AG04450 (cell line): ENCODE measurements at regions not wholly inside any gene's neighbourhood (a gene's known extent, or its start where the extent isn't known, plus 50 kb on each side); places are given as distances from the start of the nearest gene placed in this dataset.

Experiments
- CTCF ChIA-PET: fragments of 300-600, 350-600 bp; formaldehyde crosslinking; extraction: SDS; loops from one replicate; lab custom pipeline; 2022; ENCODE audit warnings: antibody characterized with exemption, inconsistent platforms; lab: Charles Lee
- POLR2A ChIA-PET: fragments of 350-600 bp; formaldehyde crosslinking; extraction: SDS; loops from one replicate; lab custom pipeline; 2021; ENCODE audit warnings: antibody characterized with exemption, inconsistent platforms; lab: Yijun Ruan, JAX
- DNase-seq: peaks from one replicate; pipeline ENCODE4 v3.0.0-alpha.2; 2011; ENCODE audit warnings: low read depth, low spot score
- H3K27ac ChIP-seq: one replicate; pipeline ENCODE4 v1.5.1; 2012; ENCODE audit warnings: low read depth, low read length, control low read depth
- H3K27me3 ChIP-seq: one replicate; pipeline ENCODE4 v1.6.0; 2012; ENCODE audit warnings: low read length; ENCODE audit not compliant: control insufficient read depth, insufficient read depth
- H3K4me3 ChIP-seq: 2 replicates; pipeline ENCODE4 v1.5.1; 2011; ENCODE audit warnings: mild to moderate bottlenecking, low read depth, low read length, control low read depth
- H3K9me3 ChIP-seq: 2 replicates; pipeline ENCODE4 v1.5.1; 2012; ENCODE audit warnings: low read length; ENCODE audit not compliant: control insufficient read depth, insufficient read depth
- CTCF ChIP-seq: IDR thresholded peaks from 2 replicates; pipeline ENCODE4 v1.5.1; 2011; ENCODE audit warnings: low read depth, low read length, control low read depth, inconsistent platforms

- TF ChIP-seq CTCF = peak; percentile 64
- Histone ChIP-seq H3K4me3 (peak overlapping the region; percentile 50), H3K27me3 (peaks cover 10% of the 10 kb centered on the region), H3K27ac (no peak overlapping the region), H3K9me3 (no peaks in the 10 kb centered on the region; the same call in 1 of the 2 replicates)
- DNase-seq = no peak
- CTCF ChIA-PET = interaction anchor here (0.5 to 5.7 kb wide), 23 partner anchors 10 to 248 kb away, joined by 3 to 50 read pairs (median 4); no protein-coding TSS in a partner anchor
- POLR2A ChIA-PET = no interaction called here
Observed at GRCh38 chr11:123301696-123302400, 106.8 kb upstream of the CLMP start.

- ChIA-PET POLR2A (no interaction called here), CTCF (interaction anchor here (0.5 to 5.7 kb wide), 21 partner anchors 8 to 272 kb away, joined by 3 to 50 read pairs (median 4); no protein-coding TSS in a partner anchor)
- Histone ChIP-seq H3K27me3 (peaks cover 10% of the 10 kb centered on the region), H3K4me3 (peak overlapping the region; percentile 17; the same call in 1 of the 2 replicates), H3K9me3 (no peaks in the 10 kb centered on the region; the same call in 1 of the 2 replicates), H3K27ac (no peak overlapping the region)
- no peak for TF ChIP-seq CTCF
- DNase-seq = peak; percentile 42
Observed at GRCh38 chr11:123301013-123301591, 106.1 kb upstream of the CLMP start.

GRCh38 chr11:123299721-123300120 lies 104.7 kb upstream of the CLMP start:
- ChIA-PET POLR2A (no interaction called here), CTCF (interaction anchor here (0.6 to 5.7 kb wide), 4 partner anchors 30 to 179 kb away, joined by 3 to 50 read pairs (median 6); no protein-coding TSS in a partner anchor)
- no peak overlapping the region for H3K27ac ChIP-seq
- no peaks in the 10 kb centered on the region; the same call in 1 of the 2 replicates for H3K9me3 ChIP-seq
- H3K4me3 ChIP-seq = no peak overlapping the region
- no peak for TF ChIP-seq CTCF
- DNase-seq = no peak
- peaks cover 10% of the 10 kb centered on the region for H3K27me3 ChIP-seq

- no peak overlapping the region for H3K4me3 ChIP-seq
- no peak for TF ChIP-seq CTCF
- no peak for DNase-seq
- H3K27ac ChIP-seq = no peak overlapping the region
- CTCF ChIA-PET = interaction anchor here (1.2 to 5.7 kb wide), 3 partner anchors 38 to 180 kb away, joined by 3 to 50 read pairs (median 7); no protein-coding TSS in a partner anchor
- POLR2A ChIA-PET = no interaction called here
- no peaks in the 10 kb centered on the region; the same call in 1 of the 2 replicates for H3K9me3 ChIP-seq
- peaks cover 10% of the 10 kb centered on the region for H3K27me3 ChIP-seq
Observed at GRCh38 chr11:123298488-123299447, 103.7 kb upstream of the CLMP start.
